Transverse colon (tissue), 4 donors: ENCODE measurements at regions not wholly inside any gene's neighbourhood (a gene's known extent, or its start where the extent isn't known, plus 50 kb on each side); places are given as distances from the start of the nearest gene placed in this dataset.

ENCODE experiments used
- CTCF ChIP-seq, 5 experiments: fragments of 200-600 bp in 3 of 5; fragments of 450-650 bp in 2 of 5; sonication (generic) in 3 of 5; IDR thresholded peaks; 1 replicate in 2 of 5; 2 replicates in 3 of 5; pipeline ENCODE4 v1.5.1; 2016 to 2017; ENCODE audit warnings: antibody characterized with exemption in 5 of 5, inconsistent platforms in 3 of 5, mild to moderate bottlenecking in 2 of 5, moderate library complexity in 1 of 5
- EP300 ChIP-seq: sonication (generic); formaldehyde crosslinking; IDR thresholded peaks from one replicate; pipeline ENCODE4 v1.6.1; 2017; ENCODE audit warnings: antibody characterized with exemption, low read depth
- POLR2A ChIP-seq: fragments of 450-650 bp; IDR thresholded peaks from one replicate; pipeline ENCODE4 v1.6.1; 2016; ENCODE audit warnings: antibody characterized with exemption, mild to moderate bottlenecking, moderate library complexity
- POLR2AphosphoS5 ChIP-seq, 3 donors: sonication (generic); formaldehyde crosslinking; IDR thresholded peaks; one replicate each; pipeline ENCODE4 v1.6.1; 2016; ENCODE audit warnings: antibody characterized with exemption in 3 of 3

- TF ChIP-seq CTCF (IDR thresholded peaks at IDR 0.05) = no peak
- TF ChIP-seq POLR2A = no peak
- no peak for TF ChIP-seq EP300
- TF ChIP-seq POLR2AphosphoS5 (IDR thresholded peaks at IDR 0.05) = no peak
Measured at GRCh38 chr19:23470873-23471545, 75.7 kb upstream of the ZNF91 start.
